Mammary epithelial cell (primary cell): ENCODE measurements at regions not wholly inside any gene's neighbourhood (a gene's known extent, or its start where the extent isn't known, plus 50 kb on each side); places are given as distances from the start of the nearest gene placed in this dataset.

Experiments
- EZH2 ChIP-seq: IDR thresholded peaks from 2 replicates; pipeline ENCODE4 v1.6.1; 2012; ENCODE audit warnings: low read length, inconsistent platforms, borderline replicate concordance
- TF ChIP-seq, protein P1 (sequence below), 2 donors: IDR thresholded peaks in 1 of 2; conservative IDR thresholded peaks in 1 of 2; 2 replicates each; pipeline ENCODE4 v1.5.1; 2011 to 2012; ENCODE audit warnings: inconsistent platforms in 2 of 2, low read length in 2 of 2, mild to moderate bottlenecking in 2 of 2, control low read depth in 1 of 2, low read depth in 1 of 2; ENCODE audit not compliant: insufficient read depth in 1 of 2; ENCODE audit errors: extremely low read depth in 1 of 2

DNA sequence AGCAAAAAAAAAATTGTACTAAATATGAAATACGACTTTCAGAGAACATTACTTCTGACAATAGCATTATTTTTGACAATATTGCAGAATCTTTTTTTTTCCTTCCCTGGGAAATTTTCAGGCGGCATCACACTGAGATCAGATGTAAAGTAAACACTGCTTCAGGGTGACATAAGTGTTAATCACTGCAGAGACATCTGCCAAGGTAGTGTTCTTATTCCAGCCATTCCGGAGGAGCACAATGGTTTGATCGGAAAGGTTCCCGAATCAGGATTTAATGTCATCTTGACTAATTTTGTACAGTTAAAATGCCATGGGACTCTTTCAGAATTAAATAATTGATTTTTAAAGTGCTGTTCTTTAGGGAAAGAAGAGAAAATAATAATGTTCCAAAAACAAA lies 56.7 kb upstream of the ZNF236 start:
- TF ChIP-seq, protein P1, sequence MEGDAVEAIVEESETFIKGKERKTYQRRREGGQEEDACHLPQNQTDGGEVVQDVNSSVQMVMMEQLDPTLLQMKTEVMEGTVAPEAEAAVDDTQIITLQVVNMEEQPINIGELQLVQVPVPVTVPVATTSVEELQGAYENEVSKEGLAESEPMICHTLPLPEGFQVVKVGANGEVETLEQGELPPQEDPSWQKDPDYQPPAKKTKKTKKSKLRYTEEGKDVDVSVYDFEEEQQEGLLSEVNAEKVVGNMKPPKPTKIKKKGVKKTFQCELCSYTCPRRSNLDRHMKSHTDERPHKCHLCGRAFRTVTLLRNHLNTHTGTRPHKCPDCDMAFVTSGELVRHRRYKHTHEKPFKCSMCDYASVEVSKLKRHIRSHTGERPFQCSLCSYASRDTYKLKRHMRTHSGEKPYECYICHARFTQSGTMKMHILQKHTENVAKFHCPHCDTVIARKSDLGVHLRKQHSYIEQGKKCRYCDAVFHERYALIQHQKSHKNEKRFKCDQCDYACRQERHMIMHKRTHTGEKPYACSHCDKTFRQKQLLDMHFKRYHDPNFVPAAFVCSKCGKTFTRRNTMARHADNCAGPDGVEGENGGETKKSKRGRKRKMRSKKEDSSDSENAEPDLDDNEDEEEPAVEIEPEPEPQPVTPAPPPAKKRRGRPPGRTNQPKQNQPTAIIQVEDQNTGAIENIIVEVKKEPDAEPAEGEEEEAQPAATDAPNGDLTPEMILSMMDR (conservative IDR thresholded peaks at IDR 0.05 in 1 of 2, IDR thresholded peaks at IDR 0.05 in 1 of 2; ENCODE audit: extremely low read depth in 1 of 2, insufficient read depth in 1 of 2, low read depth in 1 of 2, low read length in 2 of 2), result no peak
- TF ChIP-seq EZH2, result no peak
